Stimulated activated naive CD4-positive, alpha-beta T cell treated with Interleukin-2 at 50 U/mL for 16 hours (primary cell): ENCODE measurements at regions not wholly inside any gene's neighbourhood (a gene's known extent, or its start where the extent isn't known, plus 50 kb on each side); places are given as distances from the start of the nearest gene placed in this dataset.

Experiments
- DNase-seq: peaks from one replicate; lab custom pipeline; 2025; lab: John Stamatoyannopoulos, UW

DNA sequence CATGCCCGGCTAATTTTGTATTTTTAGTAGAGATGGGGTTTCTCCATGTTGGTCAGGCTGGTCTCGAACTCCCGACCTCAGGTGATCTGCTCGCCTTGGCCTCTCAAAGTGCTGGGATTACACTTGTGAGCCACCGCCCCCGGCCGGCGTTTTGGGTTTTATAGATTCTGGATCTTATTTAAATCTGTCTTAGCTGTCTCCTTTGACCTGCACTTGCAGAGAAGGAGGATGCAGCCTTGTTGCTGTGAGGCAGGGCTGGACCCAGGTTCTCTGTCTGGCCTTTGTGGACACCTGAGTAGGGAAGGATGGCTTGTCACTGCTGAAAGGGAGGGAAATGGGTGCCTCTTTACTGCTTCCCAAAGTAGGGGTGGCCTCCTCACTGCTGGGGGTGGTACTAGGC, 83.0 kb upstream of the HS6ST1 start:
- no peak for DNase-seq

GRCh38 chr2:128402911-128403670, 84.4 kb upstream of the HS6ST1 start:
- DNase-seq: no peak

- no peak for DNase-seq
Observed at GRCh38 chr2:128403814-128404708, 85.4 kb upstream of the HS6ST1 start.

GRCh38 chr2:128404709-128405466, 86.2 kb upstream of the HS6ST1 start:
- no peak for DNase-seq

DNA sequence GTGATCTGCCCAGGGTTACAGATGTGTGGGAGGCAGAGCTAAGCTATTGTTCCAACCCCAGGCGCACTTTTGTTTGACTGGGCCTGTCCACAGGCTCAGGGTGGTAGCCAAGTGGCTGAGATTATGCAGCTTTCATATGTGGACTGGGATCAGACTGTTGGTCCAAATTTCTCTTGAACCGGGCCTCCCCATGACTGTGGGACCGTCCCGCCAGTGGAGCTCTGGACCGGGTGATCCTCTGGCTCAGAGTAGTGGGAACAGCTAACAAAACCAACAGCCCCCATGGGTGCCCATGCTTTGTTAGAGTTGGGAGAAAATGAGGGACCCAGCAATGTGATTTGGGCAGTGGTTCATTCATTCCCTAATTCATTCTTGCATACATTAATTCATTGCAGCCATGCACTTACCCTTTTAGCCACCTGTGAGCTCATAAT, 86.8 kb upstream of the HS6ST1 start:
- no peak for DNase-seq

GRCh38 chr2:128405981-128406613, 87.4 kb upstream of the HS6ST1 start:
- no peak for DNase-seq

- no peak for DNase-seq
Observed at GRCh38 chr2:128406736-128407554, 88.3 kb upstream of the HS6ST1 start.

GRCh38 chr2:128408349-128409305, 90.0 kb upstream of the HS6ST1 start:
- no peak for DNase-seq

- DNase-seq: no peak
Observed at GRCh38 chr2:128409326-128410034, 90.8 kb upstream of the HS6ST1 start.

DNA sequence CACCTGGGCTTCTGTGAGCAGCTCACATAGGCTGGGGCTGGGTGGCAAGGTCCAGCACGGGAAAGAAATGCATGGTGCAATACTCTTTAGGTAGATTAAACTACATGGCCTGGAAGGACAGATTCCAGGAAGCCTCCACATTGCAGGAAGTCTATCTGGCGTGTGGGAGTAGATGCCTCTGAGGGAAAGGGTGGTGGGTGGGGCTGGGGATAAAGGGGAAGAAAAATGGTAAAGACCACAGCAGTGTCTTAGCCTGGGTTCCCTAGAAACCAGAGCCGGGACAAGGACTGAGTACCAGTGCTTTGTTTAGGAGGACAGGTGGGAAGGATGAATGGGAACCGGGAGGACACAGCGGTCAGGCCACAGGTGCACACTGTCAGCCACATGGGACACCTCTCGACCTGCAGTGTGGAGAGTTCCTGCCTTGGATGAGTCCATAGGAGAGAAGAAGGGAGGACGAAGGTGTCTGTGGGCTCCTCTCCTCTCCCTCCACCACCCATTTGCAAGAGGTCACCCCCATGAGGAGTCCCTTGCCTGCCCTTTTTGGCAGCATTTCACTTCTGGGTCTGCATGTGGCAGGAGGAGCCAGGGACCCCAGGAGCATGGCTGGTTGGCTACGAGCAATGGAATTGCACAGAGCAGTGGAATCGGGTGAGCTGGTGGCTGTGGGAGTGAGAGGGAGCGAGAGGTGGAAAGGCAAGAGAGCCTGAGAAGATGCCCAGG, 91.5 kb upstream of the HS6ST1 start:
- no peak for DNase-seq

- DNase-seq: no peak
Observed at GRCh38 chr2:128410758-128411215, 92.1 kb upstream of the HS6ST1 start.

GRCh38 chr2:128411431-128411830, 92.8 kb upstream of the HS6ST1 start:
- DNase-seq: no peak

DNA sequence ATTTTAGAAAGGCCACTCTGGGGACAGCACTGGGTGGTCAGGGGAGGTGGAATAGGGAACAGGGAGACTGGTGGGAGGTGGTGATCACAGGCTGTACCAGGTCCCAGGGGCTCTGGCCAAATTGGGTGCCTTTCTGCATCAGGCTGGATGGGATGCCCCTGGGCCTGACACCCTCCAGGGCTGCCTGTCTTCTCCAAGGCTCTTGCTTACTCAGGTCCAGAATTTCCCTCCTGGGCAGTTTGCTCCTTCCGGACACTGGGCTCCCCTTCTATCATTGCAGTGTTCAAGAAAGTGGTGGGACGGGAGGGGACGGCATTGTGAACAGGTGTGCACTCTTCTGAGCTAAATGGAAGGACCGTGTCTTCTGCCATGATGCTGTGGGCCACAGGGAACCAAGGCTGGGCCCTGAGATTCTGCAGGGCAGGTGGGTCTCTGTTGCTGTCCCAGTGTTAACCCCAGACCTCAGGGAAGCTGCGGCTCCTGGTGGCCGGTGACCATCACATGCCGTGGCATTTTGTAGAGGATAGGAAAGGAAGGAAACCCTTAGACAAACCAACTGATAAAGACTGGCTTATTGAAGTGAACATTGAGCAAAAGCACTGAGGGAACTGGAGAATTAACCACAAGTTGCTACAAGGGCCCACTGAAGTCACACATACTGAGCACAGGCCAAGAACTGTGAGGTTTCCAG, 93.7 kb upstream of the HS6ST1 start:
- DNase-seq: no peak

DNA sequence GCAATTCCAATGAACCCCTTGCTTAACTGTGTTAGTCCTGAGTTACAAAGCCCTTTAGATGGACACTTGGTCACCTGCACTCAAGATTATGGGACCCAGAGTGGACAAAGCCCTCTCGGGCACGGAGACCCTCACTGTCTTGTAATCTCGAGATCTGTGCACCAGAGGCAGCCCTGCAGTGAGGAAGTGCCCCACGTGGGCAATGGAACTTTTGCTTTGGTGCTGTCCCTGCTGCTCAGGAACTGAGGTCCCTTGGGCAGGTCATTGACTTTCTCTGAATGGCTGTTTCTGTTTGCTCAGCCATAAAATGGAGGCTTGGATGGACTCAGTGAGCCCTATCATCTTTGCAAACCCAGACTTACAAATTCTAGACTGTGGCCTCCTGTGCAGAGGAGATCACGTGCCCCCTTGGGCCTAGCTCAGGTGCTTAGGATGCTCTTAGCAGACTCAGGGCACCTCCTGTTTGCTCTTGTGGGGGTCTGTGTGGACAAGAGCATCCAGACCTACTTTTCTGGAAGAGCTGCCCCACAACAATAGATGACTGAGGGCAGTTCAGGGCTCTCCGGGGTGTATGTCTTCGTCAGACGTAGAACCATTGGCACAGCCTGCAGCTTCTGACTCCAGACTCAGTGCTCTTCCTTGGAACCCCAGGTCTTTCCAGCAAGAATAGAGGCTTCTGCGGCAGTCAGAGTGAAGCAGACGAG, 94.5 kb upstream of the HS6ST1 start:
- no peak for DNase-seq

GRCh38 chr2:128413718-128414341, 95.2 kb upstream of the HS6ST1 start:
- DNase-seq: no peak

- DNase-seq: no peak
Observed at GRCh38 chr2:128414351-128414750, 95.7 kb upstream of the HS6ST1 start.
